ENCODE measurements at regions not wholly inside any gene's neighbourhood (a gene's known extent, or its start where the extent isn't known, plus 50 kb on each side); places are given as distances from the start of the nearest gene placed in this dataset.

DNA sequence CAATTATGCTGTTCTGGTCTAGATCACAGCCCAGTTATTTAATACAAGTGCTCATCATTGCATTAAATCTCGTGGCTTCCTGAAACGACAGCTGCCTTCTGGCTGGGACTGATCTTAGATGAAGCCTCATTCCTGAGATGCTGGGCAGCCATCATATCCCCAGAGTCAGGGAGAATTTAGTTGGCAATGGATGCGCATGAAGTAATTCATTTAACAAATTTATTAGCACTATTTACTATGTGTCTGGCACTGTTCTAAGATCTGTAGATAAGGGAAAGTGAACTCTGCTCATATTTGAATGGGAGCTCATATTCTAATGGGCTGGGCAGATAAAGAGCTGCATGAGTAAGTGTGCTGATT, 244.7 kb downstream of the KCNS3 start:
- H3K4me1 ChIP-seq (ENCODE audit: control insufficient read depth, insufficient read depth, low read length, poor library complexity, severe bottlenecking), result no peaks in the 10 kb centered on the region
- no CpG with 5 or more reads among the region's 3 CpGs for WGBS, 2 experiments (ENCODE audit: insufficient coverage in 2 of 2)
- H3K27ac ChIP-seq (ENCODE audit: low read depth, low read length, severe bottlenecking), result no peak overlapping the region
- no peak overlapping the region for H3K4me3 ChIP-seq (ENCODE audit: extremely low read depth, insufficient read depth, low read length, poor library complexity, severe bottlenecking)
- no peaks in the 10 kb centered on the region for H3K9me3 ChIP-seq (ENCODE audit: control insufficient read depth, low read length)
- no peaks in the 10 kb centered on the region for H3K36me3 ChIP-seq (ENCODE audit: control insufficient read depth, insufficient read depth, low read length)

DNA sequence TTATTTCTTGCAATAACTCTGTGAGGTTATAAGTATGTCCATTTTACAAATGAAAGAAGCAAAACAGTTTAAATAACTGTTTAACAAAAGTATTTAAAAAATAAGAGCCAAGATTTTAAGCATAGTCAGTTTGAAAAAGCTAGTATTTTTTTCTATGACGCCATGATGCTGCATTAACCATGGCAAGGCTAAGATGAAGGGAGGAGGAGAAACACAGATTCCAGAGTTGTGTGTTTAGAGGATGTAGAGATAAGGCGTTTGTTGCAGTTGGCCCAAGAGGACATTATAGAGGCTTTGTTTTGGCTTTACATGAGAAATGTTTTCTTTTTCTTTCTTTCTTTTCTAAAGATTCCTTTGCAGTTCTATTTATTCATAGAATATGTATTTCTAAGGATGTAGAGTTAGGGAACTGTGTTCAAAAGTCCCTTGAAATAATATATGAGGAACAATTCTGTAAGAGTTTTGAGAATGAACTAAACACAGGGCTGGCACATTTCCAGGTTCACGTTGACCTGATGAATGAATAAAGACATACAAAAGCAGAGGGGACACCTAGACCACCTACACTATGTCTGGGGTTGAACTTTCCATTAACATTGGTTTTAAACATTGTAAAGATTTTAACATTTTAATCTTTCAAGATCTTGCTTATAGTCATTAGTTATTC, 244.2 kb downstream of the KCNS3 start:
- Histone ChIP-seq H3K36me3 (ENCODE audit: control insufficient read depth, insufficient read depth, low read length) (no peaks in the 10 kb centered on the region), H3K27ac (ENCODE audit: low read depth, low read length, severe bottlenecking) (no peak overlapping the region), H3K4me3 (ENCODE audit: extremely low read depth, insufficient read depth, low read length, poor library complexity, severe bottlenecking) (no peak overlapping the region), H3K9me3 (ENCODE audit: control insufficient read depth, low read length) (no peaks in the 10 kb centered on the region), H3K4me1 (ENCODE audit: control insufficient read depth, insufficient read depth, low read length, poor library complexity, severe bottlenecking) (no peaks in the 10 kb centered on the region)
- WGBS, 2 experiments (ENCODE audit: insufficient coverage in 2 of 2), result 88 to 90% methylated on average over 1 to 2 of the region's 3 CpGs

DNA sequence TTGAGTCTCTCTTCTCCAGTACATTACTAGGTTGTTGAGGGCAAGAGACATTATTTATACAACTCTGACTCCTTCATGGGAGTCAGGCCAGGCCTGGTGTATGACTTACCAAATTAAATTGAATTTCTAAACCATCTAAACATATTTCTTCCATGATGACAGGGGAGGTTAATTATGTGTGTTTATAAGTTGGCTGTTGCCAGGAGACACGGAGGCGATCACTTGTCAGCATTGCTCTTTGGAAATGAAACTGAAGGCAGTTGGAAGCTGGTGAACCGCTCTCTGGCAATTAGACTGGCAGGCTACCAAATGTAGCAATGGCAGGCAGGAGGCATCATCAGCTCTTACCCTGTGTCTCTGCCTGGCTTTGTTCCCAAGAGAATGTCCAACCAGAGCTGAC, 241.4 kb downstream of the KCNS3 start:
- 90 to 91% methylated on average over 3 of the region's 3 CpGs for WGBS, 2 experiments (ENCODE audit: insufficient coverage in 2 of 2)
- Histone ChIP-seq H3K36me3 (ENCODE audit: control insufficient read depth, insufficient read depth, low read length) (no peaks in the 10 kb centered on the region), H3K4me3 (ENCODE audit: extremely low read depth, insufficient read depth, low read length, poor library complexity, severe bottlenecking) (no peak overlapping the region), H3K9me3 (ENCODE audit: control insufficient read depth, low read length) (peaks cover 5% of the 10 kb centered on the region), H3K27ac (ENCODE audit: low read depth, low read length, severe bottlenecking) (no peak overlapping the region), H3K4me1 (ENCODE audit: control insufficient read depth, insufficient read depth, low read length, poor library complexity, severe bottlenecking) (no peaks in the 10 kb centered on the region)

DNA sequence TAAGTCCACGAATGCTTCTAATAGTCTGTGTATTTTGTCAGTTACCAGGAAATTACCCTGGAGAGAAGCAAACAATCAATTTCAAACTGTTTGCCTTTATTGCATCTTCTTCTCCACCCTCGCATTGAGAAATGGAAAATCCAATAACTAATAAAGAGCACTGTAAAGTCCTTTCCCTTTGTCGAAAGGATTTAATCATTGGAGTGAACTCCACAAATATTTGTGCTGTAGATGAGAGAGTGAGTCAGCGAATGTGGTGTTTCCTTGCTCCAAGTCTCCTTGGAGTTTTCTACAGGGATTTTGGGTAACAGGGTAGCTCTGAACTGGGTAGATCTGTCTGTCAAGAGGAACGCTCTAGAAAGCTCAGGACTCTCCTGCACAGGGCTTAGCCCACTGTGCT, 240.2 kb downstream of the KCNS3 start:
- Histone ChIP-seq H3K36me3 (ENCODE audit: control insufficient read depth, insufficient read depth, low read length) (no peaks in the 10 kb centered on the region), H3K27ac (ENCODE audit: low read depth, low read length, severe bottlenecking) (no peak overlapping the region)
- WGBS, 2 experiments (ENCODE audit: insufficient coverage in 2 of 2), result 85 to 90% methylated on average over 2 to 4 of the region's 5 CpGs

DNA sequence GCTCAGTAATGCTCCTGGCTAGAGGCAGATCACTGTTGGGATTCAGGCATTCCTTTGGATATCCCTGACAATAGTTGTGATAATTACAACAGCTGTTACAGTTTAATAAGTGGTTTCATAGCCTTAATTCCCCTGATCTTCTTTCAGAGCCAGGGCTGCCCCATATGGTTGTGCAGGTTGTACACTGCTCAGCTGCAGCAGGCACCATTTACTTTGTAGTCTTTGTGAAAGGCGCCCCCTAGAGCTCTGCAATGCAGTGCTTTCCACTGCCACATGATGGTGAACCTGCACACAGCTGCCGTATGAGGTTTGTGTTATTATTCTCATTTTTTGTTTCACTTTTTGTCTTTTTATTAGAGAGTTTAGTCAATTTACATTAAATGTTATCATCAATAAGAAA, 239.1 kb downstream of the KCNS3 start:
- 0 to 25% methylated on average over 1 of the region's 2 CpGs for WGBS, 2 experiments (ENCODE audit: insufficient coverage in 2 of 2)
- no peak overlapping the region for H3K4me3 ChIP-seq (ENCODE audit: extremely low read depth, insufficient read depth, low read length, poor library complexity, severe bottlenecking)
- no peaks in the 10 kb centered on the region for H3K36me3 ChIP-seq (ENCODE audit: control insufficient read depth, insufficient read depth, low read length)
- H3K27ac ChIP-seq (ENCODE audit: low read depth, low read length, severe bottlenecking), result no peak overlapping the region
- H3K4me1 ChIP-seq (ENCODE audit: control insufficient read depth, insufficient read depth, low read length, poor library complexity, severe bottlenecking), result no peaks in the 10 kb centered on the region
- H3K9me3 ChIP-seq (ENCODE audit: control insufficient read depth, low read length), result peaks cover 6% of the 10 kb centered on the region

More for the DNA sequence above, 240.2 kb downstream of the KCNS3 start:
- H3K4me1 ChIP-seq (ENCODE audit: control insufficient read depth, insufficient read depth, low read length, poor library complexity, severe bottlenecking), result no peaks in the 10 kb centered on the region
- H3K9me3 ChIP-seq (ENCODE audit: control insufficient read depth, low read length), result peaks cover 6% of the 10 kb centered on the region
- no peak overlapping the region for H3K4me3 ChIP-seq (ENCODE audit: extremely low read depth, insufficient read depth, low read length, poor library complexity, severe bottlenecking)

DNA sequence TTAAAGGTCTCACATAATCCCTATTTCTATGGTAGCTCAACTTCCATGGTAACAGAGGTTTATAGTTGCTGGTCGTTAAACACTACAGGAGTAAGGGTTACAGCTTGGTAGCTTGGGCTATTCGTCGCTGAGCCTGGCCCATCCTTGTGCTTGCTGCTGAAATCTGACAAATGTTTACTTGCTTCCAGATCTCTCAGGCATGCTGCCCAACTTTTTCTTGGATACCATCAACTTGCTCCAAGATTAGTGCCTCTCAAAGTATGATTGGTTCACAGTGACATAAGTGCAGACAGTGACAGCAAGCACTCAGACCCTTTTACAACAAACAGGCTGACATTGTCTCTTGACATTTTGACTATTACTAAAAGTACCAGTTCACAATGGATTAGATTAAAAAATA, 231.8 kb downstream of the KCNS3 start:
- Histone ChIP-seq H3K36me3 (ENCODE audit: control insufficient read depth, insufficient read depth, low read length) (no peaks in the 10 kb centered on the region), H3K4me3 (ENCODE audit: extremely low read depth, insufficient read depth, low read length, poor library complexity, severe bottlenecking) (no peak overlapping the region), H3K4me1 (ENCODE audit: control insufficient read depth, insufficient read depth, low read length, poor library complexity, severe bottlenecking) (peaks cover 9% of the 10 kb centered on the region), H3K27ac (ENCODE audit: low read depth, low read length, severe bottlenecking) (no peak overlapping the region), H3K9me3 (ENCODE audit: control insufficient read depth, low read length) (peaks cover 4% of the 10 kb centered on the region)
- 88 to 95% methylated on average over 3 of the region's 3 CpGs for WGBS, 2 experiments (ENCODE audit: insufficient coverage in 2 of 2)

DNA sequence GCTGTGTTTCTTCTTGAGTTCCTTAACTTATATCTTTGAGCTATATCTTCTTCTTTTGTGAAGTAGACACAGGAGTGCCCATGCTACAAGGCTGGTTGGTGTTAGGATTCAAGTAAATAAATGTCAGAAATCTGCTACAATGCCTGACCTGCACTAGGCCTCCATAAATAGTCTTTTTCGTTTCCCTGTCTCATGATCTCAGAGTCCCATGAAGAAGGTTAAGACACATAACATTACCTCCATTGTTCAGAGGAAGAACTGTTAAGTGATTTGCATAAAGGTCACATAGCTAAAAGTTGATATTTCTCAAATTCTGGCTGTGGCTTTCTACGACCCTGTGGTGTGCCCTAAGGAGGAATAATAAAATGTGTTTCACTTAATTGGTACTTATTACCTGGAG, 228.4 kb downstream of the KCNS3 start:
- no peak overlapping the region for H3K4me3 ChIP-seq (ENCODE audit: extremely low read depth, insufficient read depth, low read length, poor library complexity, severe bottlenecking)
- H3K9me3 ChIP-seq (ENCODE audit: control insufficient read depth, low read length), result no peaks in the 10 kb centered on the region
- WGBS, 2 experiments (ENCODE audit: insufficient coverage in 2 of 2), result 82% methylated on average over 1 of the region's 2 CpGs; no CpG with 5 or more reads in 1 of the 2 experiments
- H3K4me1 ChIP-seq (ENCODE audit: control insufficient read depth, insufficient read depth, low read length, poor library complexity, severe bottlenecking), result peaks cover 9% of the 10 kb centered on the region
- no peak overlapping the region for H3K27ac ChIP-seq (ENCODE audit: low read depth, low read length, severe bottlenecking)
- no peaks in the 10 kb centered on the region for H3K36me3 ChIP-seq (ENCODE audit: control insufficient read depth, insufficient read depth, low read length)

DNA sequence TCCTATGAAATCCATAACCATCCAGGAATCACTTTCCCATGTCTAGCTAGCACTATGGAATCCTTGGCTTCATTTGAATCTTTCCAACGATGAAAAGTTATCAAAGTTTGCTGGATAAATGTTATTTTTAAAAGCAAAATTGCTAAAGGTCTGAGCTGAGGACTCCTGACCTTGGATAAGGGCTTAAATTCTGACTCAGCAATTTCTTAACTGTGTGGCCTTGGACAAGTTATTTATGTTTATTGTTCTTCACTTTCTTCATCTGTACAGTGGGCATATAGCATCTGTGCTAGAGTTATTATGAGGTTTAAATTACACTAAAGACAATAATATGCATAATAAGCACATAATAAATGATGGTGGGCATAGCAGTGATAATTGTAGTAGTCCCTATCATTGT, 227.5 kb downstream of the KCNS3 start:
- no CpG with 5 or more reads among the region's 1 CpG for WGBS, 2 experiments (ENCODE audit: insufficient coverage in 2 of 2)
- Histone ChIP-seq H3K27ac (ENCODE audit: low read depth, low read length, severe bottlenecking) (no peak overlapping the region), H3K9me3 (ENCODE audit: control insufficient read depth, low read length) (no peaks in the 10 kb centered on the region), H3K36me3 (ENCODE audit: control insufficient read depth, insufficient read depth, low read length) (no peaks in the 10 kb centered on the region), H3K4me1 (ENCODE audit: control insufficient read depth, insufficient read depth, low read length, poor library complexity, severe bottlenecking) (peaks cover 9% of the 10 kb centered on the region), H3K4me3 (ENCODE audit: extremely low read depth, insufficient read depth, low read length, poor library complexity, severe bottlenecking) (no peak overlapping the region)

DNA sequence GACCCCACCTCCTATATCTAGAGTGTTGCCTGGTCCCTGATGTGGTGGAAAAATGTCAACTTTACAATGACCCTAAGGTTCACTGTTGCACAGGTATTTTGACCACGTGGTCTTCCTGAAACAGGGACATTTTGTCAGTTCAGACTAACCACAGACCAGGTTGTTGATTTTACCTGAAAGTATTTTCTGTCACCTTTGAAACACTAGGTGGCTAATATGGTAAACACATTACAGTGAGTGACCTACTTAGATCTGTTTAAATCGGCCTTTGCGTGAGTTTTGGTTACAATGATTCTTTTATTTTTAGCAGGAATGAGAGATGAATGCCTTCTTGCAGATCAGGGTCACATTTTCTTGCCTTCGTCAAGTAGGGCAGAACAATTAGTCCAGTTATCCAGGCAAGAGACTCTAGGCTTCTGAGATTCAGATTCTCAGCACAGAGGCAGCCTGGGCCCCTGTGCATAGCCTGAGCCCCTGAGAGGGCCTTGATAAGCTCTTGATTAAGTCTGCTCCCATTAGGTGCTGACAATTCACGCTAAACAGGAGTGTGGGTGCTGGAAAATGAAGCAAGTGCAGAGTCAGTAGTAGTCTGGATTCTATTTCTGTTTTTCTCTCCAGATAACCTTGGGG, 226.2 kb downstream of the KCNS3 start:
- Histone ChIP-seq H3K9me3 (ENCODE audit: control insufficient read depth, low read length) (no peaks in the 10 kb centered on the region), H3K4me1 (ENCODE audit: control insufficient read depth, insufficient read depth, low read length, poor library complexity, severe bottlenecking) (peaks cover 9% of the 10 kb centered on the region), H3K36me3 (ENCODE audit: control insufficient read depth, insufficient read depth, low read length) (no peaks in the 10 kb centered on the region), H3K4me3 (ENCODE audit: extremely low read depth, insufficient read depth, low read length, poor library complexity, severe bottlenecking) (no peak overlapping the region), H3K27ac (ENCODE audit: low read depth, low read length, severe bottlenecking) (no peak overlapping the region)
- WGBS, 2 experiments (ENCODE audit: insufficient coverage in 2 of 2), result 67 to 79% methylated on average over 2 to 4 of the region's 5 CpGs

DNA sequence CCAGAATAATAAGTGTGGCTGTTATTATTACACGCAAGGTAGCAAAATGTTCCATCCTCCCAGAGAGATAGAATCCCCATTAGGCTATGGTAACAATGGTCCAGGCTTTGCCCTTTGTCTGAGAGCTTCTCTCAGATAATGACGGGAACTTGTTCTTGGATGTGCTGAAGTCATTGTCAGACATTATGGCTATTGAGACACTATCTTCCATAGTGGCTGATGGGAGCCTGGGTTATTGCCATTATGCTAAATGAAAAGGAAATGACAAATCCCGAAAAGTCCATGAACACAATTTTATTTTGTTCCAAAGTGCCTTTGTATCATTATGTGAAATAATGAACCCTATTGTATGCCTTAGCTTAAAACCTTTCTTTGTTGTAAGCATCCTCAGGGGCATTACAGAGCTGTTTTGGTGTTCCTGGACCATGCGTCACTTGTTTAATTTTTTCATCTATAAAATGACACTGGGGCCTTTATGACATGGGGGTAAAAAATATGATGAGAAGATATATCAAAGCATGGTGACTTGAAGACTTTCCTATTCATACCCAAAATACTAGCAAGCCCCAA, 218.5 kb downstream of the KCNS3 start:
- 100% methylated on average over 1 of the region's 4 CpGs for WGBS, 2 experiments (ENCODE audit: insufficient coverage in 2 of 2)
- H3K4me1 ChIP-seq (ENCODE audit: control insufficient read depth, insufficient read depth, low read length, poor library complexity, severe bottlenecking), result no peaks in the 10 kb centered on the region
- no peaks in the 10 kb centered on the region for H3K9me3 ChIP-seq (ENCODE audit: control insufficient read depth, low read length)
- H3K4me3 ChIP-seq (ENCODE audit: extremely low read depth, insufficient read depth, low read length, poor library complexity, severe bottlenecking), result no peak overlapping the region
- no peak overlapping the region for H3K27ac ChIP-seq (ENCODE audit: low read depth, low read length, severe bottlenecking)
- H3K36me3 ChIP-seq (ENCODE audit: control insufficient read depth, insufficient read depth, low read length), result no peaks in the 10 kb centered on the region

DNA sequence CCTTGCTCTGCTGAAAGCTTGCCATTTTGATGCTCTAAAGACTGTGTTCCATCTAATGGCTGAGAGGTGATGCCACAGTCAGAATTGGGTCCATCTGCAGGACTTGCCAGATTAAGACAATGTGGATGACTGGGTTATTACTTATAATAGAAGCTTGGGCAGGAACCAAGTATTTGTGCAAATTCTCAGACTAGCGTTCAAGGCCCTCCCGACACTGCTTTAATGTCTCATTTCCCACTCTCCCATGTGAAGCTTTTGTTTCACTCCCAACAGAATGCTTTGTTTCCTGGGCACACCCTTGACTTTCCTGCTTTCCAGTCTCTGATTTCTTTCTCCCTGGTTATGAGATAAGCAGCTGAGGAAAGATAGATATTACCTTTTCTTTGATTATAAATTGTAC, 215.8 kb downstream of the KCNS3 start:
- H3K36me3 ChIP-seq (ENCODE audit: control insufficient read depth, insufficient read depth, low read length), result no peaks in the 10 kb centered on the region
- H3K27ac ChIP-seq (ENCODE audit: low read depth, low read length, severe bottlenecking), result no peak overlapping the region
- no peak overlapping the region for H3K4me3 ChIP-seq (ENCODE audit: extremely low read depth, insufficient read depth, low read length, poor library complexity, severe bottlenecking)
- no peaks in the 10 kb centered on the region for H3K4me1 ChIP-seq (ENCODE audit: control insufficient read depth, insufficient read depth, low read length, poor library complexity, severe bottlenecking)
- 80% methylated on average over 1 of the region's 2 CpGs; no CpG with 5 or more reads in 1 of the 2 experiments for WGBS, 2 experiments (ENCODE audit: insufficient coverage in 2 of 2)
- no peaks in the 10 kb centered on the region for H3K9me3 ChIP-seq (ENCODE audit: control insufficient read depth, low read length)
